HL-60 (cell line): ENCODE measurements at regions not wholly inside any gene's neighbourhood (a gene's known extent, or its start where the extent isn't known, plus 50 kb on each side); places are given as distances from the start of the nearest gene placed in this dataset.
"Not testable (repeated sequence)": the region's sequence is repeated elsewhere in the genome, so short reads cannot be mapped to it uniquely, and the experiment has no call there.

Experiments
- CTCF ChIP-seq: IDR thresholded peaks from one replicate; pipeline ENCODE4 v1.5.1; 2011; ENCODE audit warnings: low read length, control low read depth, inconsistent platforms; ENCODE audit not compliant: insufficient read depth
- GABPA ChIP-seq: IDR thresholded peaks from 2 replicates; pipeline ENCODE4 v1.6.1; 2012; ENCODE audit warnings: low read depth
- POLR2AphosphoS5 ChIP-seq: IDR thresholded peaks from 2 replicates; pipeline ENCODE4 v1.6.1; 2012; ENCODE audit warnings: low read depth

GRCh38 chr2:131818267-131818973 lies 290.7 kb downstream of the CCDC74A start:
- not testable (repeated sequence) for TF ChIP-seq GABPA, CTCF, POLR2AphosphoS5
